HG03095 (cell line): ENCODE measurements at regions not wholly inside any gene's neighbourhood (a gene's known extent, or its start where the extent isn't known, plus 50 kb on each side); places are given as distances from the start of the nearest gene placed in this dataset.

Source experiments
- ATAC-seq: cut with Tn5 transposase; IDR thresholded peaks from one replicate; pipeline ENCODE4 v1.9.1; 2021; ENCODE audit warnings: moderate library complexity; ENCODE audit not compliant: unreplicated experiment

GRCh38 chr9:81532251-81532650 lies 157.1 kb downstream of the TLE1 start:
- ATAC-seq: no peak

- ATAC-seq: no peak
Observed at GRCh38 chr9:81531511-81531910, 157.8 kb downstream of the TLE1 start.

- ATAC-seq: no peak
Observed at GRCh38 chr9:81530846-81531245, 158.5 kb downstream of the TLE1 start.

GRCh38 chr9:81530310-81530810 lies 159.0 kb downstream of the TLE1 start:
- no peak for ATAC-seq

GRCh38 chr9:81529556-81530193 lies 159.7 kb downstream of the TLE1 start:
- ATAC-seq: no peak

- no peak for ATAC-seq
Observed at GRCh38 chr9:81526587-81526986, 162.8 kb downstream of the TLE1 start.

GRCh38 chr9:81522716-81523551 lies 166.4 kb downstream of the TLE1 start:
- peak; percentile 67 for ATAC-seq

- no peak for ATAC-seq
Observed at GRCh38 chr9:81521892-81522291, 167.5 kb downstream of the TLE1 start.

- no peak for ATAC-seq
Observed at GRCh38 chr9:81519816-81520495, 169.4 kb downstream of the TLE1 start.

GRCh38 chr9:81517954-81518353 lies 171.4 kb downstream of the TLE1 start:
- no peak for ATAC-seq

- ATAC-seq: no peak
Observed at GRCh38 chr9:81513059-81513458, 176.3 kb downstream of the TLE1 start.

- no peak for ATAC-seq
Observed at GRCh38 chr9:81512641-81513040, 176.7 kb downstream of the TLE1 start.

- no peak for ATAC-seq
Observed at GRCh38 chr9:81508476-81508875, 180.9 kb downstream of the TLE1 start.

- no peak for ATAC-seq
Observed at GRCh38 chr9:81506941-81507864, 182.1 kb downstream of the TLE1 start.

GRCh38 chr9:81499594-81499993 lies 189.8 kb downstream of the TLE1 start:
- no peak for ATAC-seq

GRCh38 chr9:81499021-81499454 lies 190.3 kb downstream of the TLE1 start:
- ATAC-seq: no peak

- ATAC-seq: no peak
Observed at GRCh38 chr9:81498576-81498975, 190.8 kb downstream of the TLE1 start.

- ATAC-seq: no peak
Observed at GRCh38 chr9:81497091-81497490, 192.3 kb downstream of the TLE1 start.

- no peak for ATAC-seq
Observed at GRCh38 chr9:81492710-81493447, 196.5 kb downstream of the TLE1 start.
